Brain microvascular endothelial cell (primary cell): ENCODE measurements at regions not wholly inside any gene's neighbourhood (a gene's known extent, or its start where the extent isn't known, plus 50 kb on each side); places are given as distances from the start of the nearest gene placed in this dataset.
"Not testable (repeated sequence)": the region's sequence is repeated elsewhere in the genome, so short reads cannot be mapped to it uniquely, and the experiment has no call there.

ENCODE experiments used
- DNase-seq: peaks from one replicate; pipeline ENCODE4 v3.0.0-alpha.2; 2020
- H3K27ac ChIP-seq: fragments of 250-450 bp; sonication (Bioruptor Pico); 2 replicates; pipeline ENCODE4 v1.5.1; 2020; ENCODE audit warnings: mild to moderate bottlenecking, moderate library complexity
- H3K27me3 ChIP-seq: fragments of 250-450 bp; sonication (Bioruptor Pico); replicated peaks from 2 replicates; pipeline ENCODE4 v1.5.1; 2020; ENCODE audit warnings: mild to moderate bottlenecking
- H3K36me3 ChIP-seq: fragments of 250-450 bp; sonication (Bioruptor Pico); replicated peaks from 2 replicates; pipeline ENCODE4 v1.5.1; 2020; ENCODE audit warnings: mild to moderate bottlenecking
- H3K4me3 ChIP-seq: 2 replicates; pipeline ENCODE4 v1.5.1; 2011; ENCODE audit warnings: low read depth, mild to moderate bottlenecking, control low read depth, low read length, moderate library complexity
- CTCF ChIP-seq: IDR thresholded peaks from 2 replicates; pipeline ENCODE4 v1.5.1; 2011; ENCODE audit warnings: low read depth, mild to moderate bottlenecking, moderate library complexity, low read length, control low read depth, inconsistent platforms; ENCODE audit errors: missing control alignments
- in situ Hi-C: cut with HindIII; loops from 2 replicates; pipeline ENCODE4 v1.10.0; 2017; ENCODE audit warnings: low sequenced_read_pairs, low pct_ligation_motif_present

- in situ Hi-C loops = no loop called here
- Histone ChIP-seq H3K27me3 (no peaks in the 10 kb centered on the region), H3K36me3 (no peaks in the 10 kb centered on the region), H3K27ac (no peak overlapping the region), H3K4me3 (no peak overlapping the region)
- DNase-seq = no peak
- no peak for TF ChIP-seq CTCF
Measured at GRCh38 chrX:33968611-33969010, 163.5 kb downstream of the FAM47A start.

- Histone ChIP-seq H3K27me3 (no peaks in the 10 kb centered on the region), H3K36me3 (no peaks in the 10 kb centered on the region), H3K4me3 (no peak overlapping the region), H3K27ac (no peak overlapping the region)
- DNase-seq = no peak
- no peak for TF ChIP-seq CTCF
- in situ Hi-C loops = no loop called here
Measured at GRCh38 chrX:33949300-33949699, 182.8 kb downstream of the FAM47A start.

GRCh38 chrX:33926249-33926648 is 205.9 kb downstream of the FAM47A start:
- in situ Hi-C loops, DNase-seq, H3K27me3 ChIP-seq, H3K36me3 ChIP-seq, H3K4me3 ChIP-seq, H3K27ac ChIP-seq: not testable (repeated sequence)

- Histone ChIP-seq H3K27me3 (no peaks in the 10 kb centered on the region), H3K27ac (no peak overlapping the region), H3K36me3 (no peaks in the 10 kb centered on the region), H3K4me3 (no peak overlapping the region)
- no peak for DNase-seq
- in situ Hi-C loops = no loop called here
- no peak for TF ChIP-seq CTCF
Measured at GRCh38 chrX:33923262-33923661, 208.9 kb downstream of the FAM47A start.

- TF ChIP-seq CTCF = no peak
- DNase-seq = no peak
- no peak overlapping the region for H3K27ac ChIP-seq
Measured at GRCh38 chrX:33909836-33910235, 222.3 kb downstream of the FAM47A start.

GRCh38 chrX:33908898-33909297 is 223.2 kb downstream of the FAM47A start:
- Histone ChIP-seq H3K27me3 (no peaks in the 10 kb centered on the region), H3K4me3 (no peak overlapping the region), H3K36me3 (no peaks in the 10 kb centered on the region), H3K27ac (no peak overlapping the region)
- TF ChIP-seq CTCF = no peak
- no peak for DNase-seq
- in situ Hi-C loops = no loop called here

More at GRCh38 chrX:33909836-33910235, 222.3 kb downstream of the FAM47A start:
- H3K4me3 ChIP-seq = no peak overlapping the region
- no peaks in the 10 kb centered on the region for H3K36me3 ChIP-seq
- in situ Hi-C loops = no loop called here
- no peaks in the 10 kb centered on the region for H3K27me3 ChIP-seq

GRCh38 chrX:33908074-33908473 is 224.0 kb downstream of the FAM47A start:
- in situ Hi-C loops = no loop called here
- no peak for DNase-seq
- TF ChIP-seq CTCF = no peak
- H3K4me3 ChIP-seq = no peak overlapping the region
- no peaks in the 10 kb centered on the region for H3K36me3 ChIP-seq
- H3K27me3 ChIP-seq = no peaks in the 10 kb centered on the region
- no peak overlapping the region for H3K27ac ChIP-seq
